ENCODE measurements at regions not wholly inside any gene's neighbourhood (a gene's known extent, or its start where the extent isn't known, plus 50 kb on each side); places are given as distances from the start of the nearest gene placed in this dataset.

- no peak for TF ChIP-seq EZH2 (IDR thresholded peaks at IDR 0.05; ENCODE audit: borderline replicate concordance, insufficient read depth, low read length, poor library complexity, severe bottlenecking)
- no peak for TF ChIP-seq CTCF (IDR thresholded peaks at IDR 0.05; ENCODE audit: poor library complexity, severe bottlenecking)
Measured at GRCh38 chr3:30130391-30130790, 476.0 kb upstream of the TGFBR2 start.

Data from neural cell (in vitro differentiated cells).